ENCODE measurements at regions not wholly inside any gene's neighbourhood (a gene's known extent, or its start where the extent isn't known, plus 50 kb on each side); places are given as distances from the start of the nearest gene placed in this dataset.

DNA sequence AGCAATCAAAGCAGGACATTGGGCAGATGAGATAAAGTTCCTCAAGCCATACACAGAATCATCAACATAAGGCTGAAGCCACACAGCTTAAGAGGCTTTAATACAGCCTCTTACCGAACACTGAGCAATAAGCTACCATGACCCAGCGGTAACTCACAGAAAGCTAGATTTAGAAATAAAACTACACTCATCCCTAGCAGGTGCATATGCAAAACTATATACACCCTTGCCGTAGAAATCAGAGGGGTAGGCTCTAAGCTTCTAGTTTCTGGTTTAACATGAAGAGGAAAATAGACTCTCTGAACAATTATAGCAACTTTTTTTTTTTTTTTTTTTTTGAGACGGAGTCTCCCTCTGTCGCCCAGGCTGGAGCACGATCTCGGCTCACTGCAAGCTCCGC, 428.8 kb upstream of the FIGN start:
- TF ChIP-seq, protein P1, sequence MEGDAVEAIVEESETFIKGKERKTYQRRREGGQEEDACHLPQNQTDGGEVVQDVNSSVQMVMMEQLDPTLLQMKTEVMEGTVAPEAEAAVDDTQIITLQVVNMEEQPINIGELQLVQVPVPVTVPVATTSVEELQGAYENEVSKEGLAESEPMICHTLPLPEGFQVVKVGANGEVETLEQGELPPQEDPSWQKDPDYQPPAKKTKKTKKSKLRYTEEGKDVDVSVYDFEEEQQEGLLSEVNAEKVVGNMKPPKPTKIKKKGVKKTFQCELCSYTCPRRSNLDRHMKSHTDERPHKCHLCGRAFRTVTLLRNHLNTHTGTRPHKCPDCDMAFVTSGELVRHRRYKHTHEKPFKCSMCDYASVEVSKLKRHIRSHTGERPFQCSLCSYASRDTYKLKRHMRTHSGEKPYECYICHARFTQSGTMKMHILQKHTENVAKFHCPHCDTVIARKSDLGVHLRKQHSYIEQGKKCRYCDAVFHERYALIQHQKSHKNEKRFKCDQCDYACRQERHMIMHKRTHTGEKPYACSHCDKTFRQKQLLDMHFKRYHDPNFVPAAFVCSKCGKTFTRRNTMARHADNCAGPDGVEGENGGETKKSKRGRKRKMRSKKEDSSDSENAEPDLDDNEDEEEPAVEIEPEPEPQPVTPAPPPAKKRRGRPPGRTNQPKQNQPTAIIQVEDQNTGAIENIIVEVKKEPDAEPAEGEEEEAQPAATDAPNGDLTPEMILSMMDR (conservative IDR thresholded peaks at IDR 0.05; ENCODE audit: low read depth, low read length), result no peak
- TF ChIP-seq SMC3 (IDR thresholded peaks at IDR 0.05; ENCODE audit: low read depth, low read length) (no peak), POLR2A (IDR thresholded peaks at IDR 0.05; ENCODE audit: low read depth, low read length) (no peak), RFX5 (IDR thresholded peaks at IDR 0.05; ENCODE audit: low read depth, low read length) (no peak), CEBPB (IDR thresholded peaks at IDR 0.05; ENCODE audit: low read depth, low read length) (no peak), FOS (IDR thresholded peaks at IDR 0.05; ENCODE audit: low read depth, low read length) (no peak)

Measured in IMR-90 (cell line).